ENCODE measurements at regions not wholly inside any gene's neighbourhood (a gene's known extent, or its start where the extent isn't known, plus 50 kb on each side); places are given as distances from the start of the nearest gene placed in this dataset.
A peak's percentile ranks its signal among the peaks of the same experiment; 100 is the strongest.

- no peak for DNase-seq
- no peak for ATAC-seq
- intact Hi-C loops (cut with micrococcal nuclease) = no loop called here
Observed at GRCh38 chr6:47152666-47153403, 110.7 kb upstream of the ADGRF1 start.

- intact Hi-C loops (cut with micrococcal nuclease) = no loop called here
- no peak for ATAC-seq
Observed at GRCh38 chr6:47151232-47151898, 109.2 kb upstream of the ADGRF1 start.

DNA sequence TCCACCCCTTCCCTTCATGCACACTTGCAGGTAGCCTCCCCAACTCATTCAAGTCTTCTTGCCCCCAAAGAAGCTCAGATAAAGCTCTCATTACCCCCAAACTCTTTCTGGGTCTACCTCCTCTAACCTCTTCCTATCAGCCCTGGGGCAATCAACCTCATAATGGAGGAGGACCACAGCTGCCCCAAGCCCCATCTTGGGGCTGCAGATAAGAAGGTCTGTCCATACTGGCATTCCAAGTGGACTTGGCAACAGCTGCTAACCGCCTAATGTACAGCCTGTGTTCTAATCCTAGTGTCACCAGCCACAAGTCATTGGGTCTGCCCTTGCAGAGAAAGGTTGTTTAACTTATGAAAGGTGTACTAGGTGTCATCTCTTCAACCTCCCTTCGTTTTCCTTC, 107.4 kb upstream of the ADGRF1 start:
- intact Hi-C loops (cut with micrococcal nuclease) = no loop called here
- DNase-seq (no peak), ATAC-seq (no peak)

More at GRCh38 chr6:47151232-47151898, 109.2 kb upstream of the ADGRF1 start:
- DNase-seq = no peak

GRCh38 chr6:47149066-47149465, 106.9 kb upstream of the ADGRF1 start:
- ATAC-seq (no peak), DNase-seq (no peak)
- intact Hi-C loops (cut with micrococcal nuclease) = no loop called here

DNA sequence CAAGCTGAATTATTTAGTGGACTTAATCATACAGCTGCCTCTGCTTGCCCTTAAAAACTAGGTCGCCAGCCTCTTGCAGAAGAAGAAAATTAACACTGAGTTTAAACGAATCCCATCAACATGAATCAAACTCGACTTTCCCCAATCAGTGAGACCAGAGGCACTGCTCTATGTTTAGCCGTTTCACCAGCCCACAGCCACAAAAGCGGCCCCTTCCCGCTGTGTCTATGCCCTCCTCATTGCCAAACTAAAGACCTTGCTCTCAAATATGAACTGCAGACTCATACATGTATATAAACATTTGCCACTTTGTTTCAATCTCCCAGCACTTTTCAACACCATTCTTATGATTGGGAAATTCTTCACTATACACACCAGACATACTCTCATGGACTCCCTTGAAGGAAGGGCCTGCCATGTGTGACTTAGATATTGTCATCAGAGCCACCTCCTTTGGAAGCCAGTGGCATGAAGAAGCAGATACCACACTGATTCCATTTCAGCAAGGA, 105.8 kb upstream of the ADGRF1 start:
- no peak for DNase-seq
- intact Hi-C loops (cut with micrococcal nuclease) = no loop called here
- no peak for ATAC-seq

DNA sequence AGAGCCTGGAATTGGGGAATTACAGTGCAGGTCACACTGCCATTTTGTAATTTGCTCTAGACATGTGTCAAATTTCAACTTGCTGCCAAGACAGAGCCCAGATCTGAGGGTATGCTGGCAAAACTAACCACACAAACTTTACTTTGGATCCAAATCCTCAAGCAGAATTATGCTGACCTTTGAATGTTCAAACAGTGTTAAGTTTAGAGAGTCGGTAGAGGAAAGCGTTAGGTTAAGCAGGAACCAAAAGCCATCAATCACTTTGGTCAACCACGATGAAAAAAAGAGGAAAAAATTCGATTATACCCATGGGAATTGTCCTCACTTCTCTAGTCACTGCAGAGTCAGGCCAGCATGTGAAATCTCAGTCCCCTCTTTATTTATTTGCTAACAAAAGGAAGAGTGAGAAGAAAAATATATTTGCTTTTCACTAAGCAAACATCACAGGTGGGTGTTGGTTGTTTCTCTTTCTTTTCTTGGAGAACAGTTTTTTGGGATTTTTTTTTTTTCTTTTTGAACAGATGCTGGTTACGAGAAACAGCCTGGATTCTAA, 105.1 kb upstream of the ADGRF1 start:
- intact Hi-C loops (cut with micrococcal nuclease) = no loop called here
- DNase-seq (no peak), ATAC-seq (no peak)

DNA sequence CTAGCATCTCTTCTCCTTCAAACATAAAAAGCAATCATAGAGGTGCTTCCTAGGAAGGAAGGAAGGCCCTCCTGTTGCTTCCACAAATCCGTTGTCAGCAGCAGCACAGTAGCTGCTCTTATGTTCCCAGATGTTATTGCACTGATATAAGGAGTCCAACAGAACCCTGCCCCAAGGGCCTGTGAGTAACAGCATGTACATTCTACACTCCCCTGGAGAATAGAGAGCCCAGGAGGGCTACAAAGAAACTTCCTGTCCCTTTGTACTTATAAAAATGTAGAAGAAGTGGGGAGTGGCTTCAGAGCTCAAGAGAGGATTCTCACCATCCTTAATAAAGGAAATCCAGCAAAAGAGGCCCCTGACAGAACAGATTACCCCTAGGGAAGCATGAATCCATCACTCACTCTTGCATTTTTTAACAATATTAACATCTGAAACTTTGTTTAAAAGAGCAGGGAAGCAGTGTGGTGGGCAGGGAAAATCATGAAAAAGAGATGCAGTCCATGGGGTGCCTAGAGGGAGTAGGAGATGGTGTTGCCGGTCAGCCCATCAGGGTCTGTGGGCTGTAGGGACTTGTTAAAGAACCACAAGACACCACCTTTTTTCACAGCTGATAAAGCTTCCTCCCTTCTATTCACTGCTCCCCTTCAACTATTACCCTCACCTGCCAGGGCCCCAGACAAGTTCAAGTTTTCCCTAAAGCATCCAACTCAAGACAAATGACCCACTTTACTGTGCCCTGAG, 104.5 kb upstream of the ADGRF1 start:
- DNase-seq = no peak
- ATAC-seq = peak; percentile 89
- intact Hi-C loops (cut with micrococcal nuclease) = no loop called here

GRCh38 chr6:47145212-47145611, 103.1 kb upstream of the ADGRF1 start:
- DNase-seq (no peak), ATAC-seq (no peak)
- intact Hi-C loops (cut with micrococcal nuclease) = no loop called here

DNA sequence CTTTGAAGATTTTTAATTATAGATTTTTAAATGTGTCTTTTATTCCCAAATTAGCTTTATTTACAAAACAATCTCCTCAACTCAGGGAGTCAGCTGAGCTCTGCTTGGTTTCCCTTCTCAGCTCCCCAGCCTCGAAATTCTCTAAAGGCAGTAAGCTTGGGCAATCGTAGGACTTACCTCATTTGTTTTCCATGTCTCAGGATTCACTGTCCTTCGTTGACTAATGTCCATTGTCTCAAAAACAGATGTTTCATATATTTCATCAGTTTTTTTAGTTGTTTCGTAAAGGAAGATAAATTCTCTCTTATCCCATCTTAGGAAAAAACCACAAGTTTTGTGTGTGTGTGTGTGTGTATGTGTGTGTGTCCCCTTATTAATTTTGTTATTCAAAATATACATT, 102.2 kb upstream of the ADGRF1 start:
- ATAC-seq = peak; percentile 85
- DNase-seq = no peak
- intact Hi-C loops (cut with micrococcal nuclease) = no loop called here

GRCh38 chr6:47141963-47142362, 99.8 kb upstream of the ADGRF1 start:
- intact Hi-C loops (cut with micrococcal nuclease) = no loop called here
- ATAC-seq (no peak), DNase-seq (no peak)

DNA sequence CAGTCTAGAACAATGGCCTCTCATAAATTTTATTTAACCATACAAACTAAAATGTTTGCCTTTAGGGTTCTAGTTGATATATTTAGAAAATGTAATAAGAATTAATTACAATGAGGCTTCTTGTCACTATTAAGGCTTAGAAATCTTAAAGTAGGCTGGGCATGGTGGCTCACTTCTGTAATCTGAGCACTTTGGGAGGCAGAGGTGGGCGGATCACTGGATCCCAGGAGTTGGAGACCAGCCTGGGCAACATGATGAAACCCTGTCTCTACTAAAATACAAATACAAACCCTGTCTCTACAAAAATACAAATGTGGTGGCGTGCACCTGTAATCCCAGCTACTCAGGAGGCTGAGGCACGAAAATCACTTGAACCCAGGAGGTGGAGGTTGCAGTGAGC, 99.0 kb upstream of the ADGRF1 start:
- intact Hi-C loops (cut with micrococcal nuclease) = no loop called here
- DNase-seq (no peak), ATAC-seq (no peak)

GRCh38 chr6:47138046-47138445, 95.9 kb upstream of the ADGRF1 start:
- no peak for DNase-seq
- no peak for ATAC-seq
- intact Hi-C loops (cut with micrococcal nuclease) = no loop called here

DNA sequence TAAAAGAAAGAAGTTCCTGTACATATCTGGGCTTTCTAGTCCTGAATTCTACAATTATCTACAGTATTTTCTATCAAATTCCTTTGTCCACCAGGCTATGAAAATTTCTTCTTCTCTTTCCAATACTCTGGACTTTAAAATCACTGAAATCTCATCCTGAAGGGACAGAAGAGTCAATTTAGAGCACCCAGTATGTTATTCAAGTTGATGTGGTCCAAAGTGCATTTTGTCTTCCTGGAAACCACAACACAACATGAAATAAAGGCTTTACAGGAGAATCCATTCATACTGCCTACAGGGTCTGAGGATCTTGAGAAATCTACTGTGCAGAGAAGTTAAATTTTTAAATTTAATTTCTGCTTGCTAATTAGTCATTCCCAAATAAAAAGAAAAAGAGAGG, 94.9 kb upstream of the ADGRF1 start:
- DNase-seq = no peak
- no peak for ATAC-seq
- intact Hi-C loops (cut with micrococcal nuclease) = no loop called here

GRCh38 chr6:47135772-47136171, 93.6 kb upstream of the ADGRF1 start:
- DNase-seq (no peak), ATAC-seq (no peak)
- intact Hi-C loops (cut with micrococcal nuclease) = no loop called here

DNA sequence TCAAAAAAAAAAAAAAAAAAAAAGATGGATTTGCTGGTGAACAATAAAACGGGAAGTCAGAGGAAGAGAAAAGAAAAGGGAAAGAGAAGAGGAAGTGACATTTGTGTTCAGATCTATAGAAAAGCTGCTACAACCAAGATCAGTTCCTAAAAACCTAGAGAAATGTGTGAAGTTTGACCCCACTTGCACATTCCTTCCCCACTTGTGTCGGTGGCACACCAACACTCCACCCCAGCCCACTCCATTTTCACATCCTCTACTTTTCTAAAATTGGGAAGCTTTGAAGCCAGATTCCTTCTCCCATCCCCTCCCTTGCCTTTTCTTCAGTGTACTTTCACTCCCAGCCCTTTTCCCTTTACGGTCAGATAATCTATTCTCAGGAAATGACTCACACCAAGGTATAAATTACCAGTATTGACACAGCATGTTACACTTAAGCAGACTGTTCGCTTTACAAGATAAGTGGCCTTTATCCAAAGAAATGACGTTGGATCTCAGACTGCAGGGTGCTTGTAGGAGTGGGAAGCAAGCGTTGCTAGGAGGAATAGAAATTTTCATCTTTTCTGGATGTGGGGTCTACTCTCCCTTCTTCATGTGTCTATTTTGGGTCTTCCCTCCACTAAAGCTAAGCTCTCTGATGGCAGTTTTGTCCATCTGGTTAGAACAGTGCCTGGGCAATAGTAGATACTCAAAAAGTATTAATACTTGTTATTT, 92.5 kb upstream of the ADGRF1 start:
- ATAC-seq (peak; percentile 57), DNase-seq (no peak)
- intact Hi-C loops (cut with micrococcal nuclease) = no loop called here

DNA sequence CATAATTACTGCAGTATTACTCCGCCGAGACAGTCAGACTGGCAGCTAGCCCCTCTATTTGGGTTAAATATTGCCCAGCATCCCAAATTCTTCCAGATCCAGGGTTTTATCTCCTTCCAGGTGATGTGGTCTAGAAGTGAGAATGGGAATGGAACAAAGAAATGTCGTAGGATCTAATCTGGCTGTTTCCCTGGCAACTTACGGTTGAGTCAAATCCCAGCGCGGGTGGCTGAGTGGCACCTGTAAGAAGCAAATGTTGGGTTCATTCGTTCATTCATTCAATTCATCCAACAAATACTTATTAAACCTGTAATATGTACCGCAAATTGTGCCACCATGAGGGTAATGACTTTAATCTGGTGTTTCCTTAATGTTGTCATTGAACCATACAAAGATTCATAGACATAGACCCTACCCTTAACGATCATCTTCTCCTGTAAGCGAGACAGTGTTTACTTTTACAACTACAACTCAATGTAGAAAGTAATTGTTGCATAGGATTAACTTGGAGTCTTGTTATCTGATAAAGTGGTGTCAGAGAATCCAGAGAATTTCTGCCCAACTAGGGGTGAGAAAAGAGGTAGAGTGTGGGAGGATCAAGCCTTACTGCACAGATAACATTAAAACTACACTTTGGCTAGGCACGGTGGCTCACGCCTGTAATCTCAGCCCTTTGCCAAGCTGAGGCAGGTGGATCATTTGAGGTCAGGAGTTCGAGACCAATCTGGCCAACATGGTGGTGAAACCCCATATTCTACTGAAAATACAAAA, 91.3 kb upstream of the ADGRF1 start:
- no peak for DNase-seq
- ATAC-seq = no peak
- intact Hi-C loops (cut with micrococcal nuclease) = no loop called here

- intact Hi-C loops (cut with micrococcal nuclease) = no loop called here
- DNase-seq (no peak), ATAC-seq (peak; percentile 61)
Observed at GRCh38 chr6:47132724-47133123, 90.6 kb upstream of the ADGRF1 start.

DNA sequence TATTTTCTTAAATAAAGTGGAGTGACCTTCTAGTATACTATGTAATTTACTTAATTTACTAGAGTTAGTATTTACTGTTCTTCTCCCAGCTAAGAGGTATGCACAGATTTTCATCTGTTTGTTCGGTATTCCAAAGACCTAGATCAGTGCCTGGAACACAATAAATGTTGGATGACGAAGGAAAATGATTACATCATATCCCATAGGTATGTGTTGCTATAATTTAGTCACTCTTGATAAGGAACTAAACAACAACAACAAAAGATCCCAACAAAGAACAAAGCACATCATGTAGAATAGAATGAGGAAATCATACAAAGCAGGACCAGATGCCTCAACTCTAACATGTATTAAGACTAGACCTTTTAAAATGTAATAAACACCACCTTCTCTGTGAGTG, 89.6 kb upstream of the ADGRF1 start:
- DNase-seq = no peak
- no peak for ATAC-seq
- intact Hi-C loops (cut with micrococcal nuclease) = no loop called here

GRCh38 chr6:47130086-47130485, 88.0 kb upstream of the ADGRF1 start:
- ATAC-seq = peak; percentile 41
- intact Hi-C loops (cut with micrococcal nuclease) = no loop called here
- DNase-seq = no peak
